Loucy (cell line): ENCODE measurements at regions not wholly inside any gene's neighbourhood (a gene's known extent, or its start where the extent isn't known, plus 50 kb on each side); places are given as distances from the start of the nearest gene placed in this dataset.

ENCODE experiments used
- CTCF ChIP-seq: fragments of 200-600 bp; sonication (generic); conservative IDR thresholded peaks from 2 replicates; pipeline ENCODE4 v1.5.1; 2014; ENCODE audit warnings: mild to moderate bottlenecking, antibody characterized with exemption, low read length
- EZH2phosphoT487 ChIP-seq: fragments of 200-600 bp; IDR thresholded peaks from 2 replicates; pipeline ENCODE4 v1.6.1; 2018; ENCODE audit warnings: antibody characterized with exemption, mild to moderate bottlenecking, moderate library complexity, borderline replicate concordance

DNA sequence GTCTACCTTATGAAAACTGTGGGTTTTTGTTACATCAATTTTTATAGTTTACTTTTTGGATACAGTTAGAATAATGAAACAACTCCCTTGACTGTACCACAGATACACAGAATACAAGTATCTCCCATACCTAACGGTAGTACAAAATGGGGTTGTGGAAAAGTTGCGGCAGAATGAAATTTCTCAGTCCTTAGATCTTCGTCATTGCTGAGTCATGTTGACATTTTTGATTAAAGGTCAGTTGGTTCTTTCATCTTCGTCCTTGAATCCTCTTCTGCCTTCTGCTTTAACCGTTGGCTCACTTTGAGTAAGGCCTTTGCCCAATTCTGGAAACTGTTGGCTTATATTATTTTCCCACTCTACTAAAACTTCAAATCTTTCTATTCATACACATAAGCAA, 75.6 kb downstream of the TRIML1 start:
- TF ChIP-seq CTCF (no peak), EZH2phosphoT487 (no peak)
